Naive B cell (primary cell): ENCODE measurements at regions not wholly inside any gene's neighbourhood (a gene's known extent, or its start where the extent isn't known, plus 50 kb on each side); places are given as distances from the start of the nearest gene placed in this dataset.

Experiments used
- ATAC-seq, 2 donors: fragments of 150-1000 bp; cut with Tn5 transposase; 2 replicates each; pipeline ENCODE4 v1.10.0; 2021; ENCODE audit warnings: low read depth in 2 of 2, mild to moderate bottlenecking in 2 of 2, moderate library complexity in 2 of 2
- DNase-seq: peaks from one replicate; pipeline ENCODE4 v3.0.0; 2022
- H3K27ac Mint-ChIP-seq, 6 donors: one replicate each; pipeline ENCODE4 v1.8.0; 2020 to 2022; ENCODE audit warnings: mild to moderate bottlenecking in 6 of 6, mixed read lengths in 6 of 6, moderate library complexity in 5 of 6, inconsistent platforms in 2 of 6
- H3K27me3 Mint-ChIP-seq, 3 donors: one replicate each; pipeline ENCODE4 v1.8.0; 2021 to 2022; ENCODE audit warnings: mixed read lengths in 3 of 3, mild to moderate bottlenecking in 1 of 3
- H3K36me3 Mint-ChIP-seq, 2 donors: one replicate each; pipeline ENCODE4 v1.8.0; 2020 to 2022; ENCODE audit warnings: mixed read lengths in 2 of 2, inconsistent platforms in 1 of 2, mild to moderate bottlenecking in 1 of 2
- H3K4me1 Mint-ChIP-seq, 3 donors: one replicate each; pipeline ENCODE4 v1.8.0; 2020 to 2022; ENCODE audit warnings: mixed read lengths in 3 of 3, inconsistent platforms in 1 of 3, mild to moderate bottlenecking in 1 of 3, moderate library complexity in 1 of 3
- H3K4me3 Mint-ChIP-seq, 8 donors: one replicate each; pipeline ENCODE4 v1.8.0; 2020 to 2022; ENCODE audit warnings: mild to moderate bottlenecking in 8 of 8, mixed read lengths in 8 of 8, moderate library complexity in 8 of 8, inconsistent platforms in 2 of 8
- H3K9me3 Mint-ChIP-seq, 7 donors: one replicate each; pipeline ENCODE4 v1.8.0; 2020 to 2022; ENCODE audit warnings: mixed read lengths in 7 of 7, mild to moderate bottlenecking in 5 of 7, inconsistent platforms in 2 of 7, moderate library complexity in 1 of 7

DNA sequence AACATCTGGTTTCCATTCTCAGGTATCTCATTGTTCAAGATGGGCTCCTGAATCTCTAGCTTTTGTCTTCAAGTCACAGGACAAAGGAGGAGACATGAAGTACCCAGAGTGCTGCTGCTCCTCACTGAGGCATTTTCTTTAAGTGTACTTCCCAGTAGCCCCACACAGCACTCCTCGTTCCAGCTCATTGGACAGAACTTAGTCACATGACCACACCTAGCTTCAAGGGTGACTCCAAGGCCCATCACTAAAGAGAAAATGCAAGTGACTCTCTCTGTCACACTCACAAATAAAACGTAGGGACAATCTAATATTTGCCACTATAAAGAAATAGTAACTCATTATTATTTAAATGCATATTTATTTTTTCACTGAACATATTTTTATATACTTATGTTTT is 58.3 kb upstream of the NEUROD6 start:
- H3K4me1 Mint-ChIP-seq: no peaks in the 10 kb centered on the region
- H3K27me3 Mint-ChIP-seq: no peaks in the 10 kb centered on the region
- H3K27ac Mint-ChIP-seq: peak overlapping the region in 1 of 6 donors; percentile 35
- H3K36me3 Mint-ChIP-seq: no peaks in the 10 kb centered on the region
- H3K9me3 Mint-ChIP-seq: peaks cover 0 to 3% (median 0%) of the 10 kb centered on the region in 7 donors
- ATAC-seq: no peak
- no peak overlapping the region for H3K4me3 Mint-ChIP-seq
- no peak for DNase-seq

DNA sequence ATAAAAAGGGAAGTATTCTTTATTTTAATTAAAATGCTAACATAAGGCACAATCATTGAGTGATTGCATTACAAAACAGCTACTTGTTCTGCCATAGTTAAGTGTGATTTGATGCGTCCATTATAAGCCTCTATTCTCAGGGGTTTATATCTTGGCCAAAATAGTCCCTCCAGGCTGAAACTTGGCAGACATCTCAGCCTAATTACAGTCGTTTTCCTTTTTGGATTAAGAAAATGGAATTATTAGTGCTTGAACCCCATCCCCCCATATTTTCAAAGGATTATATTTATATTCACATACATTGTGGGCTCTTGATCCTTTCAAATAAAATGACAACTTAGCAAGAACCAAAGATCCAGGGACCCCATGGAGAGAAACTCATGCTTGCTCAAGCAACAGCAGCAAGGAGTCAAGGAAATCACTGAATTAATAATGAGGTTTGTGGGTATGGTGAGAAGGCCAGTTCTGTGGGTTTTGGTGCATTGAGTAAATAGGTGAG is 66.7 kb upstream of the NEUROD6 start:
- Mint-ChIP-seq H3K27me3 (no peaks in the 10 kb centered on the region), H3K36me3 (no peaks in the 10 kb centered on the region), H3K4me3 (no peak overlapping the region), H3K27ac (no peak overlapping the region), H3K4me1 (no peaks in the 10 kb centered on the region), H3K9me3 (peaks cover 0 to 5% (median 0%) of the 10 kb centered on the region in 7 donors)
- DNase-seq (no peak), ATAC-seq (no peak)

- Mint-ChIP-seq H3K9me3 (peaks cover 0 to 5% (median 0%) of the 10 kb centered on the region in 7 donors), H3K27ac (no peak overlapping the region), H3K27me3 (no peaks in the 10 kb centered on the region), H3K4me3 (no peak overlapping the region), H3K4me1 (no peaks in the 10 kb centered on the region), H3K36me3 (no peaks in the 10 kb centered on the region)
- no peak for DNase-seq
- ATAC-seq: no peak
These were observed 67.7 kb upstream of the NEUROD6 start for GRCh38 chr7:31408140-31408729.

DNA sequence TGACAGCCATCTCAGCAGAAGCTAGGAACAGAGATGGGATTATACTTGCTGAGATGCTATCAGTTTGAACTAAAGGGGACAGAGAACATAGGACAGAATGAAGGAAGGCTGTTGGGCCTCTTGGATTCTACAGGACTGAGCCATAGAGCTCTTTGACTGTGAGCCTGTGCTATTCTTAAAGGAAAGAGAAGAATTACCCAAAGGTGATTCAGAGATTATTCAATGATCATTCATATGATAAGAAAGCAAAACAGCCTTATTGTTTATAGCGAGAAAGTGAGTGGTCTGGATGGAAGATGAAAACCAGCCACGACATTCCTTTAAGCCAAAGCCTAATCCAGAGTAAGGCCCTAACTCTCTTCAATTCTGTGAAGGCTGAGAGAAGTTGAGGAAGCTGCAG is 69.7 kb upstream of the NEUROD6 start:
- H3K9me3 Mint-ChIP-seq: peaks cover 0 to 4% (median 0%) of the 10 kb centered on the region in 7 donors
- ATAC-seq (no peak), DNase-seq (no peak)
- no peaks in the 10 kb centered on the region for H3K27me3 Mint-ChIP-seq
- no peak overlapping the region for H3K27ac Mint-ChIP-seq
- no peak overlapping the region for H3K4me3 Mint-ChIP-seq
- H3K4me1 Mint-ChIP-seq: no peaks in the 10 kb centered on the region
- no peaks in the 10 kb centered on the region for H3K36me3 Mint-ChIP-seq

GRCh38 chr7:31411416-31411815 is 70.9 kb upstream of the NEUROD6 start:
- no peaks in the 10 kb centered on the region for H3K36me3 Mint-ChIP-seq
- H3K27ac Mint-ChIP-seq: no peak overlapping the region

GRCh38 chr7:31413766-31414165 is 73.2 kb upstream of the NEUROD6 start:
- Mint-ChIP-seq H3K4me3 (no peak overlapping the region), H3K36me3 (no peaks in the 10 kb centered on the region), H3K4me1 (no peaks in the 10 kb centered on the region), H3K9me3 (peaks cover 0 to 4% (median 3%) of the 10 kb centered on the region in 7 donors), H3K27ac (no peak overlapping the region), H3K27me3 (no peaks in the 10 kb centered on the region)
- ATAC-seq (no peak), DNase-seq (no peak)

More at GRCh38 chr7:31411416-31411815, 70.9 kb upstream of the NEUROD6 start:
- no peak for ATAC-seq
- Mint-ChIP-seq H3K27me3 (no peaks in the 10 kb centered on the region), H3K4me1 (no peaks in the 10 kb centered on the region), H3K9me3 (peaks cover 0 to 4% (median 3%) of the 10 kb centered on the region in 7 donors), H3K4me3 (no peak overlapping the region)
- no peak for DNase-seq

GRCh38 chr7:31416381-31416870 is 75.9 kb upstream of the NEUROD6 start:
- DNase-seq (no peak), ATAC-seq (no peak)
- peaks cover 0 to 4% (median 0%) of the 10 kb centered on the region in 3 donors for H3K27me3 Mint-ChIP-seq
- H3K4me1 Mint-ChIP-seq: no peaks in the 10 kb centered on the region
- H3K27ac Mint-ChIP-seq: no peak overlapping the region
- no peak overlapping the region for H3K4me3 Mint-ChIP-seq
- peaks cover 0 to 4% (median 3%) of the 10 kb centered on the region in 7 donors for H3K9me3 Mint-ChIP-seq
- no peaks in the 10 kb centered on the region for H3K36me3 Mint-ChIP-seq

- H3K4me1 Mint-ChIP-seq: no peaks in the 10 kb centered on the region
- peaks cover 0 to 4% (median 2%) of the 10 kb centered on the region in 7 donors for H3K9me3 Mint-ChIP-seq
- DNase-seq (no peak), ATAC-seq (no peak)
- no peak overlapping the region for H3K4me3 Mint-ChIP-seq
- H3K36me3 Mint-ChIP-seq: no peaks in the 10 kb centered on the region
- H3K27me3 Mint-ChIP-seq: peaks cover 0 to 11% (median 0%) of the 10 kb centered on the region in 3 donors
- H3K27ac Mint-ChIP-seq: no peak overlapping the region
These were observed 78.4 kb upstream of the NEUROD6 start for GRCh38 chr7:31418928-31419327.

DNA sequence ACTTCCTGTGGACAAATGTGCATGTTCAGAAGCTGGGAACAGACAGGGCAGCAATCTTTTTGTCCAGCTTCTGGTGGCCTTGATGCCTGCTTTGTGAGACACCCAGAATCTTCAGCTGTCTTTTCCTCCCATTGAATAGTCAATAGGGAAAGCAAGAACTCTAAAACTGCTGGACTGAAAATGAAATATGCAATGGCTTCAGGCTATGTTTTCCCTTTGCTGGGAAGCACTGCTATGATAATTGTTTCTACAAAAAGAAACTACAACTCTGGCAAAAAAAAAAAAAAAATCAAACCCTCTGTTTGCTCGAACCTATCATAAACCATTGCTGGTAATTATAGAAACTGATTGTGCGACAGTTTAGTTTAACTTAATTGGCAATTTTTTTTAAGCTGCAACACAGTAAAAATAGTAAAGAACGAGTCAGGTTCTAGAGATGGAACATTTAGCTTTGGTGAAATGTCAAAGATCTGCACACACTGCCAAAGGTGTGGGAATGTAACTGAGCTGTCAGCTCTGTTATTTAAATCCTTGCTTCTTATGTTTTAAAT is 79.1 kb upstream of the NEUROD6 start:
- H3K27ac Mint-ChIP-seq: no peak overlapping the region
- no peak overlapping the region for H3K4me3 Mint-ChIP-seq
- DNase-seq (no peak), ATAC-seq (no peak)
- no peaks in the 10 kb centered on the region for H3K36me3 Mint-ChIP-seq
- H3K4me1 Mint-ChIP-seq: no peaks in the 10 kb centered on the region
- H3K9me3 Mint-ChIP-seq: peaks cover 0 to 4% (median 2%) of the 10 kb centered on the region in 7 donors
- peaks cover 0 to 11% (median 0%) of the 10 kb centered on the region in 3 donors for H3K27me3 Mint-ChIP-seq

DNA sequence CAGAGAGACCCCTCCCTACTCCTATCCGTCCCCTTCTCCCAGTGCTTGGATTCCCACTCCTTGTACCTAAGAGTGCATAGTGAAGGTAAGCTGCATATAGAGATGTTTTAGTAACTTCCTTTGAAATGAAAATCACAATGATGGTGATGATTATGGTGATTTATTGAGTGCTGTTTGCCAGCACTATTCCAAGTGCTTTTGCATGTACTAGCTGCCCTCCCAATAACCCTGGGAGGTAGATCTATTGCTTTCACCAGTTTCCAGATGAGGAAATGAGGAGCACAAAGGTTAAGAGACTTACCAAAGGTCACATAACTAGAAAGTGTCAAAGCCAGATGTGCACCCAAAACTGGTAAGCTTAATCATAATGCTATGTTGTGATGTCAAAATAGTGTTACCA is 80.4 kb upstream of the NEUROD6 start:
- H3K36me3 Mint-ChIP-seq: no peaks in the 10 kb centered on the region

GRCh38 chr7:31421607-31422006 is 81.1 kb upstream of the NEUROD6 start:
- ATAC-seq (no peak), DNase-seq (no peak)
- Mint-ChIP-seq H3K9me3 (peaks cover 0 to 4% (median 0%) of the 10 kb centered on the region in 7 donors), H3K27me3 (peaks cover 0 to 11% (median 0%) of the 10 kb centered on the region in 3 donors), H3K27ac (no peak overlapping the region), H3K4me3 (no peak overlapping the region), H3K36me3 (no peaks in the 10 kb centered on the region), H3K4me1 (no peaks in the 10 kb centered on the region)

More for the DNA sequence above, 80.4 kb upstream of the NEUROD6 start:
- Mint-ChIP-seq H3K27me3 (peaks cover 0 to 11% (median 0%) of the 10 kb centered on the region in 3 donors), H3K9me3 (peaks cover 0 to 4% (median 2%) of the 10 kb centered on the region in 7 donors), H3K4me3 (no peak overlapping the region), H3K27ac (no peak overlapping the region), H3K4me1 (no peaks in the 10 kb centered on the region)
- DNase-seq: no peak
- no peak for ATAC-seq

- Mint-ChIP-seq H3K27me3 (peaks cover 0 to 11% (median 0%) of the 10 kb centered on the region in 3 donors), H3K4me1 (no peaks in the 10 kb centered on the region), H3K36me3 (no peaks in the 10 kb centered on the region), H3K27ac (no peak overlapping the region), H3K9me3 (peaks cover 0 to 4% (median 0%) of the 10 kb centered on the region in 7 donors), H3K4me3 (no peak overlapping the region)
- DNase-seq: no peak
- no peak for ATAC-seq
These were observed 83.5 kb upstream of the NEUROD6 start for GRCh38 chr7:31423994-31424393.

DNA sequence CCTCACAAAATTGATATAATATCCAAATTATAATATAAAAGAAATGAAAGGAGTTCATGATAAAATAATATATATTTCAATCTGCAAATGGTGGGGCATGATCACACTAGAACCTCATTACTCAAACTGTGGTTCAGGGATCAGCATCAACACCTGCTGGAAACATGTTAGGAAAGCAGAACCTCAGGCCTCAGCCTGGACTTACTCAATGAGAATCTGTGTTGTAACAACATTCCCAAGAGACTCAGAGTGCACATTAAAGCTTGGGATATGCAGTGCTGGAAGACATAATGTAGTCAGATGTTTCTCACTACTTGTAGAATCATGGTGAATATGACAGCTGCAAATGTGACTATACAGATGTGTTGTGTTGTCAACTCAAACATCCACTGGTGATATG is 81.7 kb upstream of the ITPRID1 start:
- no peaks in the 10 kb centered on the region for H3K36me3 Mint-ChIP-seq
- DNase-seq (no peak), ATAC-seq (no peak)
- H3K9me3 Mint-ChIP-seq: peaks cover 0 to 6% (median 4%) of the 10 kb centered on the region in 7 donors
- no peak overlapping the region for H3K4me3 Mint-ChIP-seq
- H3K27ac Mint-ChIP-seq: no peak overlapping the region
- peaks cover 0 to 7% (median 0%) of the 10 kb centered on the region in 3 donors for H3K27me3 Mint-ChIP-seq
- no peaks in the 10 kb centered on the region for H3K4me1 Mint-ChIP-seq

DNA sequence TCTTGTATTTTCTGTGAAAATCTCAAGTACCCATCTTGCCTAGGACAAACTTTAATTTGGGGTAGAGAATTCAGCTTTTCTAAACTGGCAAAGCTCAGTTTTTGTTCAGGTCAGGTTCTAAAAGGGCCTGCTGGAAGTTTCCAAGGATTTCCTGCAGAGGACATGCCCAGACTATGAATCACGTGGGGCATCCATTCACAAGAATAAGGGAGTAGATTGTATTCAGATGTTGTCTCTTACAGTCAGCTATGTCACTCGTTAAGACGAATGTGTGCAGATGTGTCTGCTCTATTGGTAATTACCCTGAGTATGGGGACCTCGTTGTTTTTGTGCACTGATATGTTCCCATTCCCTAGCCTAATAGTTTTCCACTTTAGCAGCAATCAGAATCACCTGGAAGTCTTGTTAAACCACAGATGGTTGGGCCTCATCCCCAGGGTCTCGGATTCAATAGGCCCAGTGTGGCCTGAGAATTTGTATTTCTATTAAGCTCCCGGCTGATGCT is 81.0 kb upstream of the ITPRID1 start:
- H3K9me3 Mint-ChIP-seq: peaks cover 0 to 6% (median 4%) of the 10 kb centered on the region in 7 donors
- H3K27ac Mint-ChIP-seq: no peak overlapping the region
- no peaks in the 10 kb centered on the region for H3K36me3 Mint-ChIP-seq
- H3K4me3 Mint-ChIP-seq: no peak overlapping the region
- H3K4me1 Mint-ChIP-seq: no peaks in the 10 kb centered on the region
- peaks cover 0 to 7% (median 0%) of the 10 kb centered on the region in 3 donors for H3K27me3 Mint-ChIP-seq
- DNase-seq (no peak), ATAC-seq (no peak)
